NCI-H1092 (cell line): ENCODE measurements at regions not wholly inside any gene's neighbourhood (a gene's known extent, or its start where the extent isn't known, plus 50 kb on each side); places are given as distances from the start of the nearest gene placed in this dataset.

Experiments used
- DNase-seq: peaks from one replicate; lab custom pipeline; 2025; lab: John Stamatoyannopoulos, UW

DNA sequence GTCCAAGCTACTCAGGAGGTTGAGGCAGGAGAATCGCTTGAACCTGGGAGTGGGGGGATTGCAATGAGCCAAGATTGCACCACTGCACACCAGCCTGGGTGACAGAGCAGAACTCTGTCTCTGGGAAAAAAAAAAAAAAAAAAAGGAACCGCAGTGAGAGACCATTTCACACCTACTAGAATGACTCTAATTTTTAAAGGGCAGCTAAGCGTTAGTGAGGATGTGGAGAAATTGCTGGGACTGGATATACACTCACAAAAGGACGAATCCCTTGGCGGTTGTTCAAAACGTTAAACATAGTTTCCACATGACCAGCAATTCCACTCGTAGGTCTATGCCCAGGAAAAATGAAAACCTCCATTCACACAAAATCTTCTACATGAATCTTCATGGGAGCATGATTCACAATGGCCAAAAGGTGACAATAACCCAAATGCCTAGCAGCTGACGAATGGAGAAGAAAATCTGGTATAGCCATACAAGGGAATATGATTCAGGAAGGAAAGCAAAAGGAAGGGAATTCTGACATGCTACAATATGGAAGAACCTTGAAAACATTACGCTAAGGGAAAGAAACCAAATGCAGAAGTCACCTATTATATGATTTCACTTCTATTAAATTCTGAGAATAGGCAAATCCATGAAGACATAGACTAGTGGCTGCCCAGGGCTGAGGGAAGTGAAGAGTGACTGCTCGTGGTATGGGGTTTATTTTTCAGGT, 127.0 kb downstream of the CHSY1 start:
- DNase-seq = no peak

DNA sequence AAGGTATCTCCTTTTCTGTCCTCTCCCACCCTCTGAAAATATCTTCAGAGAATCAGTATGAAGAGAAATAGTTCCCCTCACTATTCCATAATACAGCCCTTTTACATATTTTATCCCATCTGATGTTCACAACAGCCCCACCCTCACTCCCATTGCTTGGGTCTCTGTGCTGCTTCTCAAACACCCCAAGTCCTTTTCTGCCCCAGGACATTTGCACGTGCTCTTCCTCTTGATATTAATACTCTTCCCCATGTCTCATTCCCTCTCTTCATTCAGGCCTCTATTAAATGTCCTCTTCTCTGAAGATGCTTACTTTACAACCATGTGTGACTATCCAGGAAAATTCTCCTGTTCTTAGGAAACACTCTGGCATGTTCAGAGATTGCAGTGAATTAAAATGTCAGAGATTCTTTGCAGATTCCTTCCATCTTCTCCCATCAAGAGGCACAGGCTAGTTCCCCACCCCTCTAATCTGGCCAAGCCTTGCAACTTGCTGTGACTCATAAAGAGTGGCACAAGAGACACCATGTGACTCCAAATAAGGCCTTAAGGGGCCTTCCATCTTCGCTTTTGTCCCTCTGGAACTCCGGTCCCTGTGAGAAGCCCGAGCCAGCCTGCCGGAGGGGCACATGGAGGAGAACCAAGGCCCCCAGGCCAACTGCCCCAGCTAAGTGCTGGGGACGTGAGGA, 128.5 kb downstream of the CHSY1 start:
- no peak for DNase-seq

DNA sequence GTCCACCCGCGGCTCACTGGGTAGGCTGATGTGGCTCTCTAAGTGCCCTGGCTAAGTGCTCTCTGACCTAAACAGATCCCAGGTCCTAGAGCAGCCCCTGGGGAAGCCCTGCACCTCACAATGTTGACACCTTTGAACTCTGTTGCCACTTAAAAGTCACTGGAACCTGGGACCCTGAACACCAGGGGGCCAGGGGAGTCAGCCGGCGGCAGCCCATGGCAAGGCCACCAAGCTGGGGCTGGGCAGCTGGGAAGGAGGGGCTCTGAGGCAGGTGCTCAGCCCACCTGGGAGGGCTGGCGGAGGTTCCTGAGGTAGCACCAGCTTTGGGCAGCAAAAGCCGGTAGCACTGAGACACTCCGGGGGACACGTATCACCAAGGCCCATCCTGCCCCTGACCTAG, 129.0 kb downstream of the CHSY1 start:
- no peak for DNase-seq

DNA sequence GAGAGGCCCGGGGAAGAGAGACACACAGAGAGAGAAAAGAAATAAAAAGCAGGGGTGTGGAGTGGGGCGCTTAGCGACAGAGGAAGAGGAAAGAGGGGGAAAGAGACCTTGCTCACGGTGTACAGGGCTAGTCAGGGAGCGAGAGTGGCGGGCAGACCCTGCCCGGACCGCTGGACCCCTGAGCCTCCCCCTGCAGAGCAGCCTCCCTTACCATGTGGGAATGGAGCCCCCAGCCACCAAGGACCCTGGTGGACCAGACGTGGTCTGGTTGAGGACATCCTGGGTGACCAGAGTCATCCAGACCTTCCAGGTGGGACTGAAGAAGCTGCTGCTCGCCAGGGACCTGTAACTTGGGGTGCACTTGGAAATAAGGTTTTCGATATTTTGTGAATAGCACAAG, 129.6 kb downstream of the CHSY1 start:
- no peak for DNase-seq

DNA sequence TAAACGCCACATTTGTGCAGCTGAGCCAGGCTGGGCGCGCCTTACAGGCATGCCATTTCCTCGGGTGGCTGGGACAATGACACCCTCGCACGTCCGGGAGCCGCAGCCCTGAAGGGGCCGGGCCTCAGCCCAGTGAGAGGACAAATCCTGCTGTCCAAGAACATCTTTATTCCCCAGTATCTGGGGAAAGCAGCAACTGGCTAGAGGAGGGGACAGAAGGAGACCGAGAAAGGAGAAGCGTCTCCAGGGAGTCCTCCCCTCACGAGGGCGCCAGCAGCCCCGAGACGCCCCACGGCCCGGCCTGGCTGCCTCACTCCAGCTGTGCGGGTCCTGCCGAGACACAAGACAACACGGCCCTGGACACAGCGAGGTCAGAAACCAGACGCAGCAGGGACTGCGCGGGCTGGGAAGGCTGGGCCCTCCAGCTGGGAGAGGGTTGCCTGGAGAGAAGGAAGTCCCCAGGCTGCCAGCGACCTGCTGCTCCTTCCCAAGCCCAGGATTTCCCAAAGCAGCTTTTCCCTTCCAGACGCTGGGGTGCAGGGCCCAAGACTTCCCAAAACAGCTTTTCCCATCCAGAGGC, 130.2 kb downstream of the CHSY1 start:
- DNase-seq = peak; percentile 24

DNA sequence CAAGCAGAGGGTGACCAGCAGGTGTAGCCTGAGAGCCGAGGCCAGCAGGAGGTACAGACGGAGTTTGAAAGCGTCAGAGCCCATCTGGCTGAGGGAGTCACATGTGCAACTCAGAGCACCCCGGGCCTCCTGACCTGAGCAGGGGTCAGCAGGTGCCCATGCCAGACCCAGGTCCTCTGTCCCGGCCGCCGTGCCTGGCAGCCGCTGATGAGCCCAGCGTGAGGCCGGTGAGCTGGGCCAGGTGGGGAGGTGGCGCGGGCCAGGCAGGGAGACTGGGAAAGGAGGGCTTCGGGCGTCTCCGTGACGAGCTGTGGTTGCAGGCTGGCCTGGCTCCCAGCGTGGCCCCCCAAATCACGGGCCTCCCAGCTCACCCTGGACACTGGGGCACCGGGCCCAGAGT, 130.9 kb downstream of the CHSY1 start:
- DNase-seq = no peak

DNA sequence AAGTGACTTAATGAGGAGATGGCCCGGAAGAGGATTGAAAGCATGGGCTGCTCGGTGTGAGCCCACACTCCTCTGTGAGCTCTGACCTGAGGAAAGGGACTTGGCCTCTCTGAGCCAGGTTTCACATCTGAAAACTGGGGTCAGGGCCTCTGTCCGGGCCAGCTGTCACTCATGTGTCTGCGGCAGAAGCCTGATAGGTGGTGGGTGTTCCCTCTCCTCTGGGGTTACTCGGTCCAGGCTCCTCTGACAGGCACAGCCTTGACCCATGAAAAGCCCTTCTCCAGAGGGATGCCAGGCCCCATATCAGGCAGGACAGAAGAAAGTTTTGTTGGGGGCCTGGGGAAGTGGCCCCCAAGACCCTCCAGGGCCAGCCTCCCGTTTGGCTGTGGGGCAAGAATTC, 131.4 kb downstream of the CHSY1 start:
- no peak for DNase-seq
